ENCODE measurements at regions not wholly inside any gene's neighbourhood (a gene's known extent, or its start where the extent isn't known, plus 50 kb on each side); places are given as distances from the start of the nearest gene placed in this dataset.

DNA sequence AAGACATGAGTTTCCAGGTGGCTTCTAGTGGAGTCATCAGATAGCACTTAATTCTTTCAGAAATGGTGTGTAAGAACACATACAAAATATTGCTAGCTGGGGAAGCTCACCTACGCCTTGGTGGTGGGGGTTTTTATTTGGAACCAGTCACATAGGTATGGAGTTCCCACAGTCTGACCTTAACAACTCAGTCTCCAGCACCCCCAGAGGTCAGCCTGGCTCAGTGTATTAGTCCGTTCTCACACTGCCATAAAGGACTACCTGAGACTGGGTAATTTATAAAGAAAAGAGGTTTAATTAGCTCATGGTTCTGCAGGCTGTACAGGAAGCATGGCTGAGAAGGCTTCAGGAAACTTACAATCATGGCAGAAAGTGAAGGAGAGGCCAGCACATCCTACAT lies 317.5 kb upstream of the ZC3H12C start:
- TF ChIP-seq, protein P1, sequence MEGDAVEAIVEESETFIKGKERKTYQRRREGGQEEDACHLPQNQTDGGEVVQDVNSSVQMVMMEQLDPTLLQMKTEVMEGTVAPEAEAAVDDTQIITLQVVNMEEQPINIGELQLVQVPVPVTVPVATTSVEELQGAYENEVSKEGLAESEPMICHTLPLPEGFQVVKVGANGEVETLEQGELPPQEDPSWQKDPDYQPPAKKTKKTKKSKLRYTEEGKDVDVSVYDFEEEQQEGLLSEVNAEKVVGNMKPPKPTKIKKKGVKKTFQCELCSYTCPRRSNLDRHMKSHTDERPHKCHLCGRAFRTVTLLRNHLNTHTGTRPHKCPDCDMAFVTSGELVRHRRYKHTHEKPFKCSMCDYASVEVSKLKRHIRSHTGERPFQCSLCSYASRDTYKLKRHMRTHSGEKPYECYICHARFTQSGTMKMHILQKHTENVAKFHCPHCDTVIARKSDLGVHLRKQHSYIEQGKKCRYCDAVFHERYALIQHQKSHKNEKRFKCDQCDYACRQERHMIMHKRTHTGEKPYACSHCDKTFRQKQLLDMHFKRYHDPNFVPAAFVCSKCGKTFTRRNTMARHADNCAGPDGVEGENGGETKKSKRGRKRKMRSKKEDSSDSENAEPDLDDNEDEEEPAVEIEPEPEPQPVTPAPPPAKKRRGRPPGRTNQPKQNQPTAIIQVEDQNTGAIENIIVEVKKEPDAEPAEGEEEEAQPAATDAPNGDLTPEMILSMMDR (IDR thresholded peaks at IDR 0.05) = no peak
- no peak for ATAC-seq (ENCODE audit: low FRiP score)

DNA sequence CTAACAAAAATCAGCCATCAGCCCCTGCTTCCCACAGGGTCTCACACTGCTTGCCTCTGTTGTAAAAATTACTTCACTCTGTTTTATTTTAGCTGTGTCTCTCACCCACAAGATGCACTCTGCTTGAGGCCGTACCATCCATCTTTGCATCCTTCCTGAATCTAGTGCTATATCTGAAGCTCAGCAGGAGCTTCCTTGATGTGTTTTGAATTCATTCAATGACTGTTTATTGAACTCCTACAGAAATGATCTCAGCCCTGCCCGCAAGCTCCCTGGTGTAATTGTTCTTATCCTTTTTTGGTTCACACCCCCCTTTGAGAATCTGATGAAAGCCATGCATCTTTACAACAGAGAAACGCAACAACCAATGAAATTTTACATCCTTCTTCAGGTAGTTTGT lies 310.2 kb upstream of the ZC3H12C start:
- TF ChIP-seq, protein P1 (IDR thresholded peaks at IDR 0.05) = no peak
- ATAC-seq (ENCODE audit: low FRiP score) (no peak), DNase-seq (ENCODE audit: low spot score) (no peak)

More for the DNA sequence above, 317.5 kb upstream of the ZC3H12C start:
- no peak for DNase-seq (ENCODE audit: low spot score)

DNA sequence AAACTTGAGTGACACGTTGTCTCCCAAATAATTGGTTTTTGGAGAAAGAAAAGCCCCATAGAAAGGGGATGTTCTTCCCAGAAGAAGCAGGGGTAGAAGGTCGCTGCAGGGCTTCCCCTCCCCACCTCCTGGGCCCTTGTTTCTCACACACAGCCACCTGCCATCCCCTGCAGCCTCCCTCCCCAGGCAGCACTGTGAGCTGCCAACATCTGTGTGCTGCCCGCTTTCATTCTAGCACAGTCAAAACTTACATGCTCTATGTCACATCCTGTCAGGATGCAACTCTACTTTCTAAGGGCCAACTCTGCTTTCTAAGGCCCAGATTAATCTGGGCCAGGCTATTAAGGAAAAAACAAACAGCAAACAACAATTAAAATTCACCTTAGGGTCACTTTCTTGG lies 309.4 kb upstream of the ZC3H12C start:
- DNase-seq (ENCODE audit: low spot score) (no peak), ATAC-seq (ENCODE audit: low FRiP score) (no peak)
- TF ChIP-seq, protein P1 (IDR thresholded peaks at IDR 0.05) = no peak

DNA sequence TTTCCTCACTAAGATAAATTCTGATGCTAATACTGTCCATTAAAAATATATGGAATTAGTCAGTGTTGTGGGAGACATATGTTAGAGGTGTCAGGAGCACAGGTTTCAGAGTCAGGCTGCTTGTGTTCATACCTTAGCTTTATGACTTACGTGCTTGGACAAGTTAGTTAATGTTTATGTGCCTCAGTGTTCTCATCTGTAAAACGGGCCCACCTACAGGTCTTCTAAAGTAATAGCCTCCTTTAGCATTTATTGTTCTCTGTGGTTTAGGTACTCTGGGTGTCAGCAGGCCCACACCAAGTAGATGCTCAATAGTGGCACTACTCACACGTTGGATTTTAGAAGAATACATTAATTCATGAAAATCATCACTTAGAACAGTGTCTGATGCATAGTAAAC lies 308.7 kb upstream of the ZC3H12C start:
- DNase-seq (ENCODE audit: low spot score) (no peak), ATAC-seq (ENCODE audit: low FRiP score) (no peak)
- TF ChIP-seq, protein P1 (IDR thresholded peaks at IDR 0.05) = no peak

DNA sequence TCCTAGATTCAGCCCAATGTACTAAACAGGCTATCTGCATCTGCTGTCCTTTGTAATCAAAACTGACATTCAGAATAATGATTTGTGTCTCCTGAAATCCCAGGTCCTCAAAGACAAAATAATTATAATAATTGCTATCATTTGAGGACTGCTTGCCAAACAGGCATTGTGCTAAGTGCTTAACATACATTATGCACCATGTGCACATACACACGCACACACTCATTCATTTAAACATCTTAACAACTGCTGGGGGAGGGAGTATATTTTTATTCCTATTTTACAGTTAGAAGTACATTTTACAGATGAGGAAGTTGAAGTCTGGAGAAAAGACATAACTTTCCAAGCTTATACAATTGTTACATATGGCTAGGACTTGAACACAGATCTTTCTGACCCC lies 308.0 kb upstream of the ZC3H12C start:
- DNase-seq (ENCODE audit: low spot score) (no peak), ATAC-seq (ENCODE audit: low FRiP score) (no peak)
- TF ChIP-seq, protein P1 (IDR thresholded peaks at IDR 0.05) = no peak

DNA sequence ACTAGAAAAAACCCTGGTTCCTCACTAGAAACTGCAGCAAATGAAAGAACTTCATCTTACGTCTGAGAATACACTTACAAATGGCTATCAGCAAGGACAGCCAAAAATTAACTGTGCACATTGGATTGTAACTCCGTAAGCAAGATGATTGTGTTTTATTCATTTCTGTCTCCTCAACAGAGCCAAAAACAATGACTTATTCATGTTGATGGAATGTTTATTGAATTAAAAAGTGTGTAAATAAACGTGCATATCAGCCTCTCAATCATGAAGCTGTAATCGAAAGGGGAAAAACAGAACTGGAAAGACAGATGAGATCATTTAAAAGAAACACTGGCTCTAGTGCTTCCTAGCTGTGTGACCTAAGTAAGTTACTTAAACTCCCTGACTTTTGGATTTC lies 307.5 kb upstream of the ZC3H12C start:
- ATAC-seq (ENCODE audit: low FRiP score) (no peak), DNase-seq (ENCODE audit: low spot score) (no peak)
- TF ChIP-seq, protein P1 (IDR thresholded peaks at IDR 0.05) = no peak

DNA sequence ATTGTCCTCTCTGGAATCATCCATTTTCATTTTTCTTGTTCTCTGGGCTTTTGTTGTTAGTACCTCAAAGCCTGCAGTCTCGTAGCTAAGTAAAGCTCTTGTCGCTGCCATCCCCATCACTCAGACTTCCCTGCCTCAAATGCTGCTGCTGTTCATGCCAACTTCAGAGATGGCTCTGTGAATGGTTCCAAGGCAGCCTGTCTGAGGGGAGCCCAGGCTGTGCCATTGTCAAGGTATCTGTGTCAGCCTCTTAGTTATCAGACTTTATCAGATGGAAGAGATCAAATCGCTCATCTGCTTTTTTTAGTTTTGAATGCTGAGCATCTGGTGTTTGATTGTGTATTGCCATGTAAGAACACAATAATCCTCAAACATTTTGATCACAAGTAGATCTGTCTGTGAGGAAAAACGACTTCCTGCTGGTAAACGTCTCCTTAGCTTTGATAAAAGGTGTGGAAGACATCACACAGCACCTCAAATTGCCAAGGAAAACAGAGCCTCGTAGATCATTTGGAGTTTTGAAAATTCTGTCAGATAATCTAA lies 304.2 kb upstream of the ZC3H12C start:
- ATAC-seq (ENCODE audit: low FRiP score) = no peak
- no peak for DNase-seq (ENCODE audit: low spot score)
- TF ChIP-seq, protein P1 (IDR thresholded peaks at IDR 0.05) = no peak

All from omental fat pad (tissue), 3 donors.